ENCODE measurements at regions not wholly inside any gene's neighbourhood (a gene's known extent, or its start where the extent isn't known, plus 50 kb on each side); places are given as distances from the start of the nearest gene placed in this dataset.

- TF ChIP-seq POLR2AphosphoS5 (IDR thresholded peaks at IDR 0.05; ENCODE audit: low read depth, low read length) (no peak), CTCF (IDR thresholded peaks at IDR 0.05 in 2 of 3, conservative IDR thresholded peaks at IDR 0.05 in 1 of 3; ENCODE audit: borderline replicate concordance in 1 of 3, insufficient read depth in 1 of 3, low read depth in 2 of 3, low read length in 2 of 3) (no peak), POLR2A (IDR thresholded peaks at IDR 0.05; ENCODE audit: borderline replicate concordance, extremely low read depth, insufficient read depth, insufficient read length) (no peak)
- TF ChIP-seq, protein P1, sequence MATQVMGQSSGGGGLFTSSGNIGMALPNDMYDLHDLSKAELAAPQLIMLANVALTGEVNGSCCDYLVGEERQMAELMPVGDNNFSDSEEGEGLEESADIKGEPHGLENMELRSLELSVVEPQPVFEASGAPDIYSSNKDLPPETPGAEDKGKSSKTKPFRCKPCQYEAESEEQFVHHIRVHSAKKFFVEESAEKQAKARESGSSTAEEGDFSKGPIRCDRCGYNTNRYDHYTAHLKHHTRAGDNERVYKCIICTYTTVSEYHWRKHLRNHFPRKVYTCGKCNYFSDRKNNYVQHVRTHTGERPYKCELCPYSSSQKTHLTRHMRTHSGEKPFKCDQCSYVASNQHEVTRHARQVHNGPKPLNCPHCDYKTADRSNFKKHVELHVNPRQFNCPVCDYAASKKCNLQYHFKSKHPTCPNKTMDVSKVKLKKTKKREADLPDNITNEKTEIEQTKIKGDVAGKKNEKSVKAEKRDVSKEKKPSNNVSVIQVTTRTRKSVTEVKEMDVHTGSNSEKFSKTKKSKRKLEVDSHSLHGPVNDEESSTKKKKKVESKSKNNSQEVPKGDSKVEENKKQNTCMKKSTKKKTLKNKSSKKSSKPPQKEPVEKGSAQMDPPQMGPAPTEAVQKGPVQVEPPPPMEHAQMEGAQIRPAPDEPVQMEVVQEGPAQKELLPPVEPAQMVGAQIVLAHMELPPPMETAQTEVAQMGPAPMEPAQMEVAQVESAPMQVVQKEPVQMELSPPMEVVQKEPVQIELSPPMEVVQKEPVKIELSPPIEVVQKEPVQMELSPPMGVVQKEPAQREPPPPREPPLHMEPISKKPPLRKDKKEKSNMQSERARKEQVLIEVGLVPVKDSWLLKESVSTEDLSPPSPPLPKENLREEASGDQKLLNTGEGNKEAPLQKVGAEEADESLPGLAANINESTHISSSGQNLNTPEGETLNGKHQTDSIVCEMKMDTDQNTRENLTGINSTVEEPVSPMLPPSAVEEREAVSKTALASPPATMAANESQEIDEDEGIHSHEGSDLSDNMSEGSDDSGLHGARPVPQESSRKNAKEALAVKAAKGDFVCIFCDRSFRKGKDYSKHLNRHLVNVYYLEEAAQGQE (IDR thresholded peaks at IDR 0.05; ENCODE audit: low read depth): no peak
Observed at GRCh38 chr13:80204642-80205041, 136.3 kb downstream of the SPRY2 start.
